Central memory CD8-positive, alpha-beta T cell (primary cell): ENCODE measurements at regions not wholly inside any gene's neighbourhood (a gene's known extent, or its start where the extent isn't known, plus 50 kb on each side); places are given as distances from the start of the nearest gene placed in this dataset.
"Not testable (repeated sequence)": the region's sequence is repeated elsewhere in the genome, so short reads cannot be mapped to it uniquely, and the experiment has no call there.

Source experiments
- ATAC-seq: fragments of 150-1000 bp; cut with Tn5 transposase; replicated peaks from 2 replicates; pipeline ENCODE4 v1.10.0; 2022; ENCODE audit warnings: mild to moderate bottlenecking, moderate FRiP score, moderate number of reproducible peaks; ENCODE audit not compliant: poor library complexity, severe bottlenecking; ENCODE audit errors: extremely low read depth
- DNase-seq, 2 donors: peaks; one replicate each; pipeline ENCODE4 v3.0.0; 2021; ENCODE audit warnings: low spot score in 2 of 2
- H3K27ac Mint-ChIP-seq: one replicate; pipeline ENCODE4 v1.8.0; 2022; ENCODE audit warnings: low read depth, mild to moderate bottlenecking, moderate library complexity, mixed read lengths
- H3K27me3 Mint-ChIP-seq: one replicate; pipeline ENCODE4 v1.8.0; 2022; ENCODE audit warnings: mixed read lengths
- H3K36me3 Mint-ChIP-seq: one replicate; pipeline ENCODE4 v1.8.0; 2022; ENCODE audit warnings: mild to moderate bottlenecking, moderate library complexity, mixed read lengths; ENCODE audit not compliant: insufficient read depth
- H3K4me1 Mint-ChIP-seq: one replicate; pipeline ENCODE4 v1.8.0; 2022; ENCODE audit warnings: mixed read lengths
- H3K4me3 Mint-ChIP-seq: one replicate; pipeline ENCODE4 v1.8.0; 2022; ENCODE audit warnings: mild to moderate bottlenecking, moderate library complexity, mixed read lengths
- H3K9me3 Mint-ChIP-seq: one replicate; pipeline ENCODE4 v1.8.0; 2022; ENCODE audit warnings: mixed read lengths

DNA sequence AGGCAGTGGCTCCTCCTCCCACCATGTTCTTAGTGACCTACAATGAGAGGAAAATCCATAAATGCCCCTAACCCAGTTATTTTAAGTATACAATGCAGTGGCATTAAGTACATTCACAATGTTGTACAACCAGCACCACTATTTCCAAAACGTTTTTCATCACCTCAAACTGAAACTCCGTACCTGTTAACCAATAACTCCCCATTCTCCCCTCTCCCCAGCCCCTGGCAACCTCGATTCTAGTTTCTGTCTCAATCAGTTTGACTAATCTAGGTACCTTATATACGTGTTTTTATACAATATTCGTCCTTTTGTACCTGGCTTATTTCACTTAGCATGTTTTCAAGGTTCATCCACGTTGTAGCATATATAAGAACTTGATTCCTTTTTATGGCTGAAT, 198.8 kb downstream of the BCL2L11 start:
- H3K4me1 Mint-ChIP-seq, DNase-seq, H3K4me3 Mint-ChIP-seq, H3K9me3 Mint-ChIP-seq, ATAC-seq, H3K36me3 Mint-ChIP-seq, H3K27ac Mint-ChIP-seq, H3K27me3 Mint-ChIP-seq: not testable (repeated sequence)

DNA sequence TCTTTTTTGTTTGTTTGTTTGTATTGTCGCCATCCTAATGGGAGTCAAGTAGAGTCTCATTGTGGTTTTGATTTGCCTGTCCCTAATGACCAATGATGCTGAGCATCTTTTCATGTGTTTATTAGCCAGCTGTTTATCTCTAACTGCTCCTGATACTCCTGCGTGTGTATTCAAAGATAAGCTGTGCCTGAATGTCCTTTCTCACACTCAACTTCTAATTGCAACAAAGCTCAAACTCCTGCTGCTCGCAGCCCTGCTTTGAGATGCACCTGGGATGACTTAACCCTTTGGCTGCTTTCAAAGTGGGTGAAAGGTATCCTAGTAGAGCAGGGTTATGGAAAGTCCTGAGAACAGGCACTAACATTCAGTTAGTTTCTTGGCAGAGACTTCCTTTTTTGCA, 199.6 kb downstream of the BCL2L11 start:
- H3K27ac Mint-ChIP-seq, H3K36me3 Mint-ChIP-seq, H3K4me3 Mint-ChIP-seq, ATAC-seq, H3K4me1 Mint-ChIP-seq, DNase-seq, H3K9me3 Mint-ChIP-seq, H3K27me3 Mint-ChIP-seq: not testable (repeated sequence)

DNA sequence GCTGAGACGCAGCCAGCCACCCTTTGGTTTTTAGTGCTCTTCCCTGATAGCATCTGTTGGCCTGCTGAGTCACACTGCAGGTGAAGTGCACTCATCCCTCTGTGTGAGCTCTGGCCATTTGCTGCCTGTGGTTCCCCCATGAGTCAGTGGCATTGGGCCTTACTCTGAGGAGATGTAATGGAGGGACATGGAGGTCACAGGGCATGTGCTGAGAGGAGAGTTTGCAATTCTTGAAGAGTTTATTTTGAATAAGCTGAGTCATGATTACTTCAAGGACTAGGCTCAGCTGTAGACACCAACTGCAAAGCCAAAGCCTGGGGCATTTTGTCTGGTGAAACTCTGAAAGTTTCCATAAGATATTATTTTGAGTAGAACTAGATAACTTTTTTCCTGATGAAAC, 200.3 kb downstream of the BCL2L11 start:
- DNase-seq, H3K36me3 Mint-ChIP-seq, H3K4me3 Mint-ChIP-seq, H3K27me3 Mint-ChIP-seq, ATAC-seq, H3K27ac Mint-ChIP-seq, H3K9me3 Mint-ChIP-seq, H3K4me1 Mint-ChIP-seq: not testable (repeated sequence)

DNA sequence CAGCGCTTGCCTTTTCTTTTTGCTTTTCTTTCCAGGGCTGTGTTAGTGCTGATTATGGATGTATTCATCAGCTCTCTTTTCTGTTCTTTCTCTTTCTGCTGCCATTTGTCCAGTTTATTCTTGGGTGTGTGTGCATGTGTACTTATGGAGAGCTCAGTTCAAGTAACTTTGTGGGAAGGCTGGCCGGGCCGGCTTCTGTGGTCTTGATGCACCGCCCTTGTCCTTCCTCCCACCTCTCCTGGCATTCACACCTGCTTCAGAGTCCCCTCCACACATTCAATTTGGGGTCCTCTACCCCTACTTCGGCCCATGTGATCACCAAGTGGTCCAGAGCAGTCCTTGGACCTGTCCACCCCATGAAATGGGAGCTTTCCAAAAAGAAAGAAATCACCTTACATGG, 202.7 kb downstream of the BCL2L11 start:
- H3K4me3 Mint-ChIP-seq, H3K4me1 Mint-ChIP-seq, H3K9me3 Mint-ChIP-seq, H3K36me3 Mint-ChIP-seq, H3K27ac Mint-ChIP-seq, DNase-seq, H3K27me3 Mint-ChIP-seq, ATAC-seq: not testable (repeated sequence)

DNA sequence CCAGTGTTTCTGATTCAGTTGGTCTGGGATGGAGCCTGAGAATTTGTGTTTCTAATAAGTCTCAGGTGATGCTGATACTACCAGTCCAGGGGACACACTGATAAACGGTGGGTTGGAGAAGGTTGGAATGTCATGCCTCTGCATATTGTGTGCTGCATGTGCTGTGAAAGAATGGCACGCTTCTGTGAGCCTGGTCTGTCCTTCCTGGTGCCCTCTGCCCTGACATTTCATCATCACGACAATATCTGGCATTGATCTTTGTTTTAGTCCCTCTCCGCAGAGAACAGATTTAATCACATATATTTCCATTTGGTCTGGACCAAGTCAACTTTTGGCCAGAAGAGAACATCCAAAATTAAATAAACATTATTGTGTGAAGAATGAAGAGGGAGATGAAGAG, 207.0 kb downstream of the BCL2L11 start:
- H3K4me1 Mint-ChIP-seq = not testable (repeated sequence)

DNA sequence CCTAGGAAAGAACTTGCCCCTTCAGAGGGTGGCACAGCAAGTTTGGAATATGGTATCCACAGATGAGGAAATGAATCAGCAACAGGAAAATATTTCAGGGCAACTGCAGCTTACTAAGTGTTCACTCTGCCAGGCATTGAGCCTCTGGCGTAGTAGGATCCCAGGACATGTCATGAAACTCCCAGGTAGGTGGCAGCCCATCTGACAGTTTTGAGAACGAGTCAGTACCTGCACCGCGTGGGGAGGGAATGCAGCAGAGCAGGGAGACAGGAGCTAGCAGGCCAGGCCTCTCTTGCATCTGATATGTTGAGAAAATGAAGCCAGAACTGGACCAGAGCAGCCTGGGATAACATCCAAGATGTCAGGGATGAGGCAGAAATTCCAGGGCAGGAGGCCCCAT, 208.6 kb downstream of the BCL2L11 start:
- not testable (repeated sequence) for DNase-seq, ATAC-seq, H3K4me1 Mint-ChIP-seq, H3K27ac Mint-ChIP-seq, H3K9me3 Mint-ChIP-seq, H3K27me3 Mint-ChIP-seq, H3K4me3 Mint-ChIP-seq, H3K36me3 Mint-ChIP-seq

More for the DNA sequence above, 207.0 kb downstream of the BCL2L11 start:
- not testable (repeated sequence) for H3K27ac Mint-ChIP-seq, DNase-seq, H3K4me3 Mint-ChIP-seq, ATAC-seq, H3K9me3 Mint-ChIP-seq, H3K27me3 Mint-ChIP-seq, H3K36me3 Mint-ChIP-seq

DNA sequence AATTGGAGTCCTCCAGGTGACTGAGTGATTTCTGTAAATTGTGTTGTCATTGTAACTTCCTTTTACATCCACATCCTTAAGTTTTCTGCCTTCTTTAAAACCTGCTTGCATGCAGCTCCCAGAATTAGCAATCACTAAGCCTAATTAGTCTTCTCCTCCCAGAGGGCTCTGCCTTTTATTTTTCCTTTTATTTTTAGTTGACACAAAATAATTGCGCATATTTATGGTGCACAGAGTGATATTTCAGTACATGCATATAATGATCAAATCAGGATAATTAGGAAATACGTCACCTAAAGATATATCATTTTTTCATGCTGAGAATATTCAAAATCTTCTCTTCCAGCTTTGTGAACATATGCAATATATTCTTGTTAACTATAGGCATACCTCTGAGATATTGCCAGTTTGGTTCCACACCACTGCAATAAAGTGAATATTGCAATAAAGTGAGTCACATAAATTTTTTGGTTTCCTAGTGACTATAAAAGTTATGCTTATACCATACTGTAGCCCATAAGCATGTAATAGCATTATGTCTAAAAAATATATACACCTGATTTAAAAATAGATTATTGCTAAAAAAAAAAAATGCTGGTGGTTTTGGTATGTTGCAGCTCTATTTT, 210.5 kb downstream of the BCL2L11 start:
- H3K4me3 Mint-ChIP-seq, H3K27ac Mint-ChIP-seq, H3K27me3 Mint-ChIP-seq, H3K4me1 Mint-ChIP-seq, H3K36me3 Mint-ChIP-seq, H3K9me3 Mint-ChIP-seq, DNase-seq, ATAC-seq: not testable (repeated sequence)

DNA sequence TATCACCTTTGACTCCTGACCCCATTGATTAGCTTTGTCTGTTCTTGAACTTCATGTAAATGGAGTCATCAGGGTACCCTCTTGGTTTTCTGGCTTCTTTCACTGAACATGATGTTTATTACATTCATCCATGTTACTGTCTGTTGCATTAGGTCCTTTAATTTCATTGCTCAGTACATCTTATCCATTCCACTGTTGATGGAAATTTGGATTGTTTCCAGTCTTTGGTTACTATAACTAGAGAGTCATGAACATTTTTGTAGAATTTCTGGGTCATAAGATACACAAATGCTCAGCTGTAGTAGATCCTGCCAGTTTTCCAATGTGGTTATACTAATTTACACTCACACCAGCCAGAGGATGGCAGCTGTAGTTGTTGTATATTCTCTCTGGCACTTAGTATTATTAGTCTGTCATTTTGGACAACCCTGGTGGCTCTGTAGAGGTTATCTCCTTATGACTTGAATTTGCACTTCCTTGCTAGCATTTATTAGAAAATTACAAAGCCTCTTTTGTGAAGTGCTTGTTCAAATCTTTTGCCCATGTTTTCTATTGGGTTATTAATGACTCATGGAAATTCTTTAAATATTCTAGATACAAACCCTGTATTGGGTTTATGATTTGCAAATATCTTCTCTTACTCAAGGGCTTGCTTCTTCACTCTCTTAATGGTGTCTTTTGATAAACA, 214.7 kb downstream of the BCL2L11 start:
- H3K4me3 Mint-ChIP-seq, DNase-seq, H3K4me1 Mint-ChIP-seq, H3K36me3 Mint-ChIP-seq, H3K27me3 Mint-ChIP-seq, ATAC-seq, H3K9me3 Mint-ChIP-seq, H3K27ac Mint-ChIP-seq: not testable (repeated sequence)

DNA sequence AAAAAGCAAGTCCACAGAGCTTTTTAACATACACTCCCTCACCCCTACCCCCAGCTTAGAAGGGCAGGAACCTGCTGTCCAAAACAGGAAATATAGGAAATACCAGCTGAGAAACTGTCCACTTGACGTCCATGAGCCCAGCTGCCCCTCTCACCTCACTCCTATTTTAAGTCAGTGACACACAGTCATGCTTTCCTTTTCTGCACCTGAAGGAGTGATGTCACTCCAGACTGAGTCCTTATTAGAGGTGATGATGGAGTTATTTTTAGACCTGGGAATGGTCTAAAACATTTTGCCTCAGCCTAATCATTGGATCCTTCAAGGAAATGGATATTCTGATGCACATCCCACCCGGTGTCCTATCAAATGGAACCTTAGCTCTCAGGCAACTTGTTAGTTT, 217.8 kb downstream of the BCL2L11 start:
- H3K27ac Mint-ChIP-seq, DNase-seq, ATAC-seq, H3K4me1 Mint-ChIP-seq, H3K9me3 Mint-ChIP-seq, H3K27me3 Mint-ChIP-seq, H3K36me3 Mint-ChIP-seq, H3K4me3 Mint-ChIP-seq: not testable (repeated sequence)

DNA sequence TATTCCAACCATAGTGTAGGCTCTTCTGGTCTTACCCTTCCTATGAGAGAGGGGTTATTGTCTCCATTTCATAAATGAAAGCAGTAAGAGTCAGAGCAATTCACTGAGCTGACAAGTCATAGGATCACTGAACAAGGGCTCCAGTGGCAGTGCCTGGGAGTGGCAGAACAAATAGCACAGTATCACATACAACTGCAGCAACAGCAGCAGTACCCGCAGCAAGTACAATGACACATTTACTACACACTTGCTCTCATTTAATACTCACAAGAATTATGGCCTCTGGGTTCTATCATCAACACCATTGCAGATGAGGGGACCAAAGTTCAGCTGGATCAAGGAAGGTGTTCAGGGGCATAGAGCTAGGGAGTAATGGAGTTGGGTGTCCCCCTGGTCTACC, 218.8 kb downstream of the BCL2L11 start:
- not testable (repeated sequence) for H3K9me3 Mint-ChIP-seq, DNase-seq, H3K27me3 Mint-ChIP-seq, H3K4me3 Mint-ChIP-seq, ATAC-seq, H3K27ac Mint-ChIP-seq, H3K4me1 Mint-ChIP-seq, H3K36me3 Mint-ChIP-seq

DNA sequence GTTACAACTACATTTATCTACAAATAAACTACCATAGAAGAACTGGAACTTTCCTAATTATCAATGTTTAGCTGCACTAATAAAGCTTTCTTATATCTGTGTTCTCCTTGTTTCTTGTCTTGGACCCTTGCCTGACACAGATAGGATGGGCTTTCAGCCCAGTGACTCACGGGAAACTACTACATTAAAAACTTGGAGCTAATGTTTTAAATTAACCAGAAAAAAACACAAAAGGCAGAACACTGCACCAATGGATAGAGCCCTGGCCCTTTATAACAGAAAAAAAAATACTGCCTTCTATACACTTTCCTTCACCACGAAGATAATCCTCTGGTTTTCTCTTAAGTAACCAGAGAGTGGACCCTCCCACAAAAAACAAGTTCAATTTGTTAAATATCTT, 223.9 kb downstream of the BCL2L11 start:
- H3K9me3 Mint-ChIP-seq, H3K4me1 Mint-ChIP-seq, H3K36me3 Mint-ChIP-seq, H3K27ac Mint-ChIP-seq, H3K27me3 Mint-ChIP-seq, ATAC-seq, H3K4me3 Mint-ChIP-seq, DNase-seq: not testable (repeated sequence)

DNA sequence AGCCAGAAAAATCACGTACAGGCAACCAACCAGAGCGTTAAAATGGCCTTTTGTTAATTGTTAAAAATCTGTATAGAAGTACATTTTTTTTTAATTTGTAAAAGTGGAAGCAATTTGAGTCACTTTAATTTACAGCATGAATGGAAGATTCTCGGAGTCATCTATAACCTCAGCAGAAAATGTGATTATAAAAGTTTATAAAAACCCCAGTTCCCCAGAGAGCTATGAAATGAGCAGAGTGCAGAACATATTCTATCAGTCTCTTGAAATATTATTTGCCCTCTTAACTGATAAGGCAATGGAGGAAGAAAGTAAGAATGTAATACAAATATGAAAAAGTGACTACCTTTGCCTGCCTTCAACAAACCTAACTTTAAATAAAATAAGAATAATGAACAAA, 224.7 kb downstream of the BCL2L11 start:
- H3K4me1 Mint-ChIP-seq, H3K27ac Mint-ChIP-seq, H3K27me3 Mint-ChIP-seq, ATAC-seq, H3K4me3 Mint-ChIP-seq, H3K36me3 Mint-ChIP-seq, H3K9me3 Mint-ChIP-seq, DNase-seq: not testable (repeated sequence)

DNA sequence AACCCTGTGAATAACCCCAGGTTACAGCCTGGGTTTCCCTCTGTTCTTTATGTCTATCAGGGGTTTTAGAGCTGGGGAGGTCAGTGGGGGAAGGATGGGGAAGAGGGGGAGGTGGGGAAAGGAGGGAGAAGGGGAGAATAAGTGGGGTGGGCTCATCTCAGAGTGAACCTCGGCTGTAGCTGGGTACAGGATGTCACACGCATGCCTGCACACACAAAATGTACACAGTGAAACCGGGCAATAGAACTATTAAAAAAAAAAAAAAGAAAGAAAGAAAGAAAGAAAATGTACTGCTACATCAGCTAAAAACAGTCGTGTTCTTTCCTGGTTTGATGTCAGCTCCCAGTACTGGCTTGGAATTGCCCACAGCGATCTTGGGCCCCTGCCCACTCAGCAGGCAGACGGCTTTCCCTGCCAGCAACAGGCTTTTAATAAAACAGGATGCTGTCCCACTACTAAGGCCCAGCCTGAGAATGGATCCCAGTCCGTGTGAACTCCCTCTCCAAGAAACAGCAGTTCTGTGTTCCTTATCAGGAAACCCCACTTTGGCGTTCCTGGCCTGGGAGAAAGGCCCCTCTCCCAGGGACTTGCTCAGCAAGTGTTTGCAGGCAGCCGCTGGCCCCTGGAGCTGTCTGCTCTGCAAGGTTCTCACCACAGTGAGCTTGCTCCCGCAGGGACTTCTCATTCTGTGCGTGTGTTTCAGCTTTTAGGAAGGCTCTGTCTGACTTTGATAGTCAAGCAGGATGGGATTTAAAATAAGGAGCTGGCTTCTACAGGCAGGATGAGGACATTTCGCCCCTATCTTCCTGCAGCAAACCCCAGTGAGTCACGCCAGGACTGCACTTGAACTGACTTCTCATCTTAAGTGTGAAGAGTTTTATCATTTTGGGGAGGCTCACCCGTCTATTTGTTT, 225.6 kb downstream of the BCL2L11 start:
- H3K4me1 Mint-ChIP-seq, H3K4me3 Mint-ChIP-seq, H3K36me3 Mint-ChIP-seq, H3K9me3 Mint-ChIP-seq, H3K27me3 Mint-ChIP-seq, H3K27ac Mint-ChIP-seq, ATAC-seq, DNase-seq: not testable (repeated sequence)
